ENCODE measurements at regions not wholly inside any gene's neighbourhood (a gene's known extent, or its start where the extent isn't known, plus 50 kb on each side); places are given as distances from the start of the nearest gene placed in this dataset.

- TF ChIP-seq POLR2A (IDR thresholded peaks at IDR 0.05), result no peak
- TF ChIP-seq CTCF (IDR thresholded peaks at IDR 0.05 in 4 of 5, conservative IDR thresholded peaks at IDR 0.05 in 1 of 5), result no peak
Observed at GRCh38 chr16:60459463-60459862, 1576.8 kb downstream of the CDH8 start.
